ENCODE measurements at regions not wholly inside any gene's neighbourhood (a gene's known extent, or its start where the extent isn't known, plus 50 kb on each side); places are given as distances from the start of the nearest gene placed in this dataset.

DNA sequence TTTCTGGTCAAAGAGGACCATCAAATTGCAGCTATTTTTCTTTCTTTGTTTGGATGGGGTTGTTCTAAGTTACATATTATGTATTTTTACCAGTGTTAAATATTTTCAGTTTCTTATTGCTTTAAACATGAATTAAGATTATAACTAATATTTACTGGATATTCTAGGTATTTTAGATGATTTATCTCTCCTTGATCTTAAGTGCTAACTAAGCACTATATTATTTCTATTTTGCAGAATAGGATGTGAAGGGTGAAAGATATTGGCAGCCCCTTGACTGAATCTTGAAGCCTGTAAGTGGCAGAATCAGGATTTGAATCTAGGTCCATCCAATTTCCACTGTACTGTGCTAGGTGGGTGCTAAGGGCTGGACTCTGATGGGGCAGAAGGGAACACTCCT lies 307.3 kb upstream of the CCL2 start:
- H2AFZ ChIP-seq (ENCODE audit: low read length): no peak overlapping the region
- H3K4me3 ChIP-seq (ENCODE audit: low read length, poor library complexity, severe bottlenecking): no peak overlapping the region
- H3K9me3 ChIP-seq (ENCODE audit: insufficient read depth, low read depth, low read length): no peaks in the 10 kb centered on the region
- H3K4me1 ChIP-seq (ENCODE audit: insufficient read depth, low read length, poor library complexity, severe bottlenecking): no peaks in the 10 kb centered on the region
- no peak overlapping the region for H3K9ac ChIP-seq (ENCODE audit: low read depth, low read length, poor library complexity, severe bottlenecking)
- TF ChIP-seq CTCF (conservative IDR thresholded peaks at IDR 0.05; ENCODE audit: low read length): no peak
- TF ChIP-seq EZH2phosphoT487 (IDR thresholded peaks at IDR 0.05; ENCODE audit: borderline replicate concordance): no peak
- no peaks in the 10 kb centered on the region for H3F3A ChIP-seq (ENCODE audit: low read depth)
- H4K20me1 ChIP-seq (ENCODE audit: insufficient read depth, low read length, poor library complexity, severe bottlenecking): no peaks in the 10 kb centered on the region
- H3K27me3 ChIP-seq (ENCODE audit: insufficient read depth, low read length, poor library complexity, severe bottlenecking): no peaks in the 10 kb centered on the region
- no peaks in the 10 kb centered on the region for H3K36me3 ChIP-seq (ENCODE audit: insufficient read depth, low read length)
- H3K4me2 ChIP-seq (ENCODE audit: low read depth, low read length, poor library complexity, severe bottlenecking): no peak overlapping the region
- no peaks in the 10 kb centered on the region for H3K79me2 ChIP-seq (ENCODE audit: insufficient read depth, low read length)
- no peaks in the 10 kb centered on the region for H3K9me2 ChIP-seq (replicated peaks; ENCODE audit: low read depth, low read length)

DNA sequence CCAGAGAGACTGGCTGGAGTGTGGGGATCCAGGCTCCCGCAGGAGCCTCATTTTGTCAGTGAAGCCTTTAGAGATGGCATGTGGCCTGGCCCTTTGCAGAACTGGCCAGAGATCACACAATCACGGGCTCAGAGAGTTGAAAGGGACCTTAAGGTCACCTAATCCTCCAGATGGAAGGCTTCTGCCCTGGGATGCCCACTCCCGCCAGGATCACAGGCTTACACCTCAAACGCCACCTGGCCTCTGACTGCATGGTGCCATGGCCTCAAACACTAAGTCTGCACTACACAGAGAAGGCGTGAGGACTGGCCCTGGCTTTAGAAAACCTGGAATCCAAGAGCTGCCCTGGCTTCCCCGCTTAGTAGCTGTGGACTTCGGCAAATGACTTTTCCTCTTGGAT lies 306.8 kb upstream of the CCL2 start:
- Histone ChIP-seq H2AFZ (ENCODE audit: low read length) (no peak overlapping the region), H3F3A (ENCODE audit: low read depth) (no peaks in the 10 kb centered on the region), H3K9me2 (replicated peaks; ENCODE audit: low read depth, low read length) (no peaks in the 10 kb centered on the region), H3K4me3 (ENCODE audit: low read length, poor library complexity, severe bottlenecking) (no peak overlapping the region), H3K27me3 (ENCODE audit: insufficient read depth, low read length, poor library complexity, severe bottlenecking) (no peaks in the 10 kb centered on the region), H3K4me1 (ENCODE audit: insufficient read depth, low read length, poor library complexity, severe bottlenecking) (peaks cover 4% of the 10 kb centered on the region), H3K4me2 (ENCODE audit: low read depth, low read length, poor library complexity, severe bottlenecking) (no peak overlapping the region), H3K79me2 (ENCODE audit: insufficient read depth, low read length) (no peaks in the 10 kb centered on the region), H3K9ac (ENCODE audit: low read depth, low read length, poor library complexity, severe bottlenecking) (no peak overlapping the region), H3K9me3 (ENCODE audit: insufficient read depth, low read depth, low read length) (no peaks in the 10 kb centered on the region), H3K36me3 (ENCODE audit: insufficient read depth, low read length) (no peaks in the 10 kb centered on the region), H4K20me1 (ENCODE audit: insufficient read depth, low read length, poor library complexity, severe bottlenecking) (no peaks in the 10 kb centered on the region)
- TF ChIP-seq EZH2phosphoT487 (IDR thresholded peaks at IDR 0.05; ENCODE audit: borderline replicate concordance) (no peak), CTCF (conservative IDR thresholded peaks at IDR 0.05; ENCODE audit: low read length) (no peak)

DNA sequence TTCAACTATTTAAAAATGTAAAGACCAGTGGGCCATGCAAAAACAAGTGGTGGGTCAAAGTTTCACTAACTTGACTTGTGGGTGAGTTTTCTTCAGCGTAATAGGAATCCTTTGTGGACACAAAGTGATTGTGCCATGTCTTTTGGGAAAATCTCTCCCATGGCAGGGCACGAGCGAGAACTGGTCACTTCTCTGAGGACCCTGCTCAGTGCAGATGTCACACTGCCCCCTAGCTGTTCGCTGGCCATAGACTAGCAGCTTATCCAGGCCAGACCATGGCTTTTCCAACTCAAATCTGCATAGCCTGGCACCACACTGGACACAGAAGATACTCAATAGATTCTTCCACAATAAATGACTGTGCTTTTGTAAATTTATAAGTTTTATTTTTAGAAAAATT lies 306.0 kb upstream of the CCL2 start:
- Histone ChIP-seq H4K20me1 (ENCODE audit: insufficient read depth, low read length, poor library complexity, severe bottlenecking) (no peaks in the 10 kb centered on the region), H3K9ac (ENCODE audit: low read depth, low read length, poor library complexity, severe bottlenecking) (no peak overlapping the region), H3K27me3 (ENCODE audit: insufficient read depth, low read length, poor library complexity, severe bottlenecking) (no peaks in the 10 kb centered on the region), H3K4me3 (ENCODE audit: low read length, poor library complexity, severe bottlenecking) (no peak overlapping the region), H3K4me2 (ENCODE audit: low read depth, low read length, poor library complexity, severe bottlenecking) (no peak overlapping the region), H3K9me3 (ENCODE audit: insufficient read depth, low read depth, low read length) (no peaks in the 10 kb centered on the region), H3K79me2 (ENCODE audit: insufficient read depth, low read length) (no peaks in the 10 kb centered on the region), H3K9me2 (replicated peaks; ENCODE audit: low read depth, low read length) (no peaks in the 10 kb centered on the region), H3K4me1 (ENCODE audit: insufficient read depth, low read length, poor library complexity, severe bottlenecking) (peaks cover 10% of the 10 kb centered on the region), H3K36me3 (ENCODE audit: insufficient read depth, low read length) (no peaks in the 10 kb centered on the region), H2AFZ (ENCODE audit: low read length) (no peak overlapping the region), H3F3A (ENCODE audit: low read depth) (no peaks in the 10 kb centered on the region)
- no peak for TF ChIP-seq EZH2phosphoT487 (IDR thresholded peaks at IDR 0.05; ENCODE audit: borderline replicate concordance)
- TF ChIP-seq CTCF (conservative IDR thresholded peaks at IDR 0.05; ENCODE audit: low read length): peak; percentile 59

All from Loucy (cell line).